A673 (cell line): ENCODE measurements at regions not wholly inside any gene's neighbourhood (a gene's known extent, or its start where the extent isn't known, plus 50 kb on each side); places are given as distances from the start of the nearest gene placed in this dataset.

Experiments
- EZH2 ChIP-seq: fragments of 200-600 bp; sonication (generic); IDR thresholded peaks from 2 replicates; pipeline ENCODE4 v1.6.1; 2017; ENCODE audit warnings: borderline replicate concordance, low read depth, mild to moderate bottlenecking, mixed read lengths, antibody characterized with exemption, low read length; ENCODE audit not compliant: poor library complexity, severe bottlenecking
- TF ChIP-seq, protein P1 (sequence below): fragments of 300-800, 200-600 bp; sonication (generic); conservative IDR thresholded peaks from 2 replicates; pipeline ENCODE4 v1.5.1; 2017; ENCODE audit warnings: low read depth, mild to moderate bottlenecking, antibody characterized with exemption, low read length, moderate library complexity, mixed read lengths

DNA sequence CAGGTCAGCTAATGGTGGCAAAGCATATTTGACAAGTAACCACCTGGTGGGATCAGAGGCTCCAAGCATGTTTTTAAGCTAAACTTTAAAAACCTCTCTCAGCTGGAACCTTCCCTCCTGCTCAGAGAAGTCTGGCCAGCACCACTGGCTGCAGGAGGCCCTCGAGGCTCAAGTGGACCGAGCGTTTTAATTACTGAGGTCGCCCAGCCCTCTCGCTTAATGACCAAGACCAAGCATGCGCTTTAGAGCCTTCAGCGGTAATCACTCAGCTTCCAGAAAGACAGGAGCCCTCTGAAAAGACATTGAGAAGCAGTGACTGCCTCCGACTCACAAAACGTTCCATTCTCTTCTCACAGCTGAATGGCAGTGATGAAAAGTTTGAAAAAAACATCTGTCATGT, 383.4 kb upstream of the ADARB2 start:
- TF ChIP-seq, protein P1, sequence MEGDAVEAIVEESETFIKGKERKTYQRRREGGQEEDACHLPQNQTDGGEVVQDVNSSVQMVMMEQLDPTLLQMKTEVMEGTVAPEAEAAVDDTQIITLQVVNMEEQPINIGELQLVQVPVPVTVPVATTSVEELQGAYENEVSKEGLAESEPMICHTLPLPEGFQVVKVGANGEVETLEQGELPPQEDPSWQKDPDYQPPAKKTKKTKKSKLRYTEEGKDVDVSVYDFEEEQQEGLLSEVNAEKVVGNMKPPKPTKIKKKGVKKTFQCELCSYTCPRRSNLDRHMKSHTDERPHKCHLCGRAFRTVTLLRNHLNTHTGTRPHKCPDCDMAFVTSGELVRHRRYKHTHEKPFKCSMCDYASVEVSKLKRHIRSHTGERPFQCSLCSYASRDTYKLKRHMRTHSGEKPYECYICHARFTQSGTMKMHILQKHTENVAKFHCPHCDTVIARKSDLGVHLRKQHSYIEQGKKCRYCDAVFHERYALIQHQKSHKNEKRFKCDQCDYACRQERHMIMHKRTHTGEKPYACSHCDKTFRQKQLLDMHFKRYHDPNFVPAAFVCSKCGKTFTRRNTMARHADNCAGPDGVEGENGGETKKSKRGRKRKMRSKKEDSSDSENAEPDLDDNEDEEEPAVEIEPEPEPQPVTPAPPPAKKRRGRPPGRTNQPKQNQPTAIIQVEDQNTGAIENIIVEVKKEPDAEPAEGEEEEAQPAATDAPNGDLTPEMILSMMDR, result no peak
- TF ChIP-seq EZH2, result no peak
